Thymus (tissue), 11 donors: ENCODE measurements at regions not wholly inside any gene's neighbourhood (a gene's known extent, or its start where the extent isn't known, plus 50 kb on each side); places are given as distances from the start of the nearest gene placed in this dataset.

Source experiments
- DNase-seq, 9 donors: peaks; one replicate each; pipeline ENCODE4 v3.0.0-alpha.2; 2013; ENCODE audit warnings: low spot score in 9 of 9, low read depth in 6 of 9, missing footprints in 1 of 9
- H3K27ac ChIP-seq, 2 donors: one replicate each; pipeline ENCODE4 v1.5.1; 2013; ENCODE audit warnings: control low read depth in 1 of 2, low read depth in 1 of 2, low read length in 1 of 2, mild to moderate bottlenecking in 1 of 2, moderate library complexity in 1 of 2
- H3K27me3 ChIP-seq, 2 donors: one replicate each; pipeline ENCODE4 v1.5.1; 2013; ENCODE audit warnings: low read length in 1 of 2; ENCODE audit not compliant: control insufficient read depth in 2 of 2, insufficient read depth in 1 of 2
- H3K36me3 ChIP-seq, 2 donors: one replicate each; pipeline ENCODE4 v1.5.1; 2013; ENCODE audit warnings: low read length in 1 of 2, mild to moderate bottlenecking in 1 of 2, moderate library complexity in 1 of 2; ENCODE audit not compliant: control insufficient read depth in 2 of 2, insufficient read depth in 2 of 2
- H3K4me1 ChIP-seq, 2 donors: one replicate each; pipeline ENCODE4 v1.5.1; 2013; ENCODE audit warnings: low read length in 2 of 2; ENCODE audit not compliant: control insufficient read depth in 2 of 2, insufficient read depth in 2 of 2
- H3K4me3 ChIP-seq, 2 donors: one replicate each; pipeline ENCODE4 v1.5.1; 2013; ENCODE audit warnings: low read length in 2 of 2, control low read depth in 1 of 2, mild to moderate bottlenecking in 1 of 2
- H3K9me3 ChIP-seq, 2 donors: one replicate each; pipeline ENCODE4 v1.5.1; 2013; ENCODE audit warnings: low read length in 1 of 2, mild to moderate bottlenecking in 1 of 2; ENCODE audit not compliant: control insufficient read depth in 2 of 2, insufficient read depth in 1 of 2
- WGBS: extraction: QIAGEN DNeasy Blood & Tissue Kit; methylation state at CpG from one replicate; pipeline ENCODE4 v1.1.7; 2013; 5-methylcytosine and 5-hydroxymethylcytosine counted together
- donor health status: healthy.

DNA sequence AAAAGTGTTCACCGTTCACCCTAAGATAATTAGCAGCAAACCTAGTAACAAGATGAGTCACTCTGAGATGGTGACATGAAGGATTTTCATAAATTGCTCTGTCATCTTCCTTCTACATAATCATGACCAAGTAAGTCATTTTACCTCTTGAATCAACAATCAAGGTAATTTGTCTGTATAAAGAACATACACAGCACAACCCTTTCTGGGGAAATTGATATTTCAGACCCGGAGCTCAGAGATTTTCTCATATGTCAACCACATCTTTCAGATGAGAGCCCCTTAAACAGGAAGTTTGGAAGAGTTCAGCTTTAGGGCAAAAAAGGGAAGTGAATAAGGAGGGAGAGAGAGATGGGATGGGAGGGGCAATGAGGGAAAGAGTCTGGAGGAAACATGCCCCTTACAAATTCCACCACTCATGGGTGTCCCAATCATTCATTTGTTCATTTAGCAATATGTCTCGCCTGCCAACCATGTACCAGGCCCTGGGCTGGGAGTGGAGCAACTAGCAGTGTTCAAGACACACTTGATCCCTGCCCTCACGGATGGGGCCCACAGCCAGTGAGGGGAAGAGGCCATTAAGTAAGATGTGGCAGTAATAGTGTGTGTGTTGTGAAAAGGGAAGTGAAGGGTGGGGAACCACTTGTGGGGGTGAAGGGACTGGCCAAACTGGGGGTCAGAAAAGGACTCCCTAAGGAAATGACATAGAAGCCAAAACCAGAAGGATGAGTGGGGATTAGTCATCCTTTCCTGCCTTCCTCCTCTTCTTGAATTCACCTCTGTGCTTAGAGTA, 190.9 kb downstream of the MAFB start:
- no peaks in the 10 kb centered on the region for H3K4me1 ChIP-seq

DNA sequence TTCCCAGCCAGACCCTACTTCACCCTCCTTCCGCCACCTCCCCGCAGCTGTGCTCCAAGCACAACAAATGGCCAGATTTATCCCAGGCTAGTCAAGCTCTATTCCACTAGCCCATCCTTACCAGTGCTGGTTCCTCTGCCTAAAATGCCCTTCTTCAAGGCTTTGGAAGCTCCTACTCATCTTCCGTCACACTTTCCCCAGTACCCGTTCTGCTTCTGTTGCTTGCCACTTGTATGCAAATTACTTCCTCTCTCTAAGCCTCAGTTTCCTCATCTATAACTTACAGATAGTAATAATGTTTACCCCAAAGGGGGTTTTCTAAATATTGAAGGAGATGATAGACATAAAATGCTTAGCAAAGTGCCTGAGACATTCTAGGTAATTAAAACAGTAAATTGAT, 193.1 kb downstream of the MAFB start:
- Histone ChIP-seq H3K9me3 (no peaks in the 10 kb centered on the region), H3K36me3 (no peaks in the 10 kb centered on the region), H3K27ac (no peak overlapping the region), H3K27me3 (no peaks in the 10 kb centered on the region), H3K4me3 (no peak overlapping the region), H3K4me1 (no peaks in the 10 kb centered on the region)
- no peak for DNase-seq
- WGBS = 95% methylated on average over 4 of the region's 4 CpGs

More for the DNA sequence above, 190.9 kb downstream of the MAFB start:
- Histone ChIP-seq H3K9me3 (no peaks in the 10 kb centered on the region), H3K27ac (no peak overlapping the region), H3K27me3 (no peaks in the 10 kb centered on the region), H3K4me3 (no peak overlapping the region), H3K36me3 (no peaks in the 10 kb centered on the region)
- DNase-seq = no peak
- WGBS = 17% methylated on average over 4 of the region's 4 CpGs

DNA sequence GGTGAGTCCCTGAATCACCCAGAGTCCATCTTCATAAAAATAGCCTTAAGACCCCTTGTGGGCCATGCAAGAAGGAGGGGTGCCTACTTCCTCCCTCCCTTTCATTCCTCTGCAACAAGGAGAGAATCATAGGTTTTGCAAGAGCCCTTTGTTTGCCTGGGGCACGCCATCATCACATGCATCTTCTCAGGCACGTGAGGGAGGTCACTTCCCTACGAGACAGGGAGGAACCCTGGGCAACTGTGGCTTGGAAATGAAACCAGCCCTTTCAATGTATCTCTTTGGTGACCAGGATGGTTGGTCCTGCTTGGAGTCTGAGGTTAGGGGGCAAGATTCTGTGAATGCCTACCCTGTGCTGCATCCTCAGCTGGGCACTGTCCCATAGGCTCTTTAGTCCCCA, 194.8 kb downstream of the MAFB start:
- no peak for DNase-seq
- Histone ChIP-seq H3K36me3 (no peaks in the 10 kb centered on the region), H3K27ac (no peak overlapping the region), H3K4me3 (no peak overlapping the region), H3K4me1 (no peaks in the 10 kb centered on the region), H3K27me3 (no peaks in the 10 kb centered on the region), H3K9me3 (no peaks in the 10 kb centered on the region)
- 85% methylated on average over 3 of the region's 3 CpGs for WGBS

DNA sequence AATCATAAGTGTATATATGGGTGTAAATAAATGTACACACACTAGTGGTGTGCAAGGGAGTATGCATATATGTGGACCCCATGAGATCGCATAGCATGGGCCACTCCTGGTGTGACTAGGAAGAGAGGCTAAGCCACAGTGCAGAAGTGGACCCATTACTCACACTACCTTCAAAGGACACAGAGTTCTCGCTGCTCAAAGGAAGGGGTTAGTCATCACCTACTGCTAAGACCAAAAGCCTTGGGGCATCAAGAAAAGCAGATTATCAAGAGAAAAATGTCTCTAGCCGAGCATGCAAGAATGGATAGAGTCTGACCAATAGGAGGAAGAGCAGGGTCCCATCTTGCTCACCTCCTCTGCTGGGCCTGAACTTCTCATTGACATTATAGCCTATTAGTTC, 195.5 kb downstream of the MAFB start:
- H3K4me3 ChIP-seq = no peak overlapping the region
- 93% methylated on average over 3 of the region's 3 CpGs for WGBS
- H3K27ac ChIP-seq = no peak overlapping the region
- no peak for DNase-seq
- no peaks in the 10 kb centered on the region for H3K4me1 ChIP-seq
- no peaks in the 10 kb centered on the region for H3K9me3 ChIP-seq
- H3K36me3 ChIP-seq = no peaks in the 10 kb centered on the region
- H3K27me3 ChIP-seq = no peaks in the 10 kb centered on the region

DNA sequence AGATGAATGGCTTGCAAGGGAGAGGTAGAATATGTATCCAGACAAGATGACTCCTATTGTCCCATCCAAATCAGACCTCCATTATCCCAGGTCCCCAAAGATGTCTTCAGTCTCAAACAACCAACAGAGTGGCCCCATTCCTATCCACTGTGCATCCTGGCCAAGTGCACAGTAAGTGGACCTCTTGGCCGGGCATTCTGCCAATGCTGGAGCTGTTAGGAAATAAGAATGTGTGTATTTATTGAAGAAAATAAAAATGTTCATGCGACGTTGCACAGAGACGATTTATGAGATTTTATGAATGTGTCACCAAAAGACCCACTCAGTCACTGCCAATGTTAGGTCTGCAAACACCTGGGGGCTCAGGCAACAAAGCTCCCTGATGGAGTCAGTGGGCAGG, 196.0 kb downstream of the MAFB start:
- Histone ChIP-seq H3K27me3 (no peaks in the 10 kb centered on the region), H3K4me1 (no peaks in the 10 kb centered on the region), H3K4me3 (no peak overlapping the region), H3K36me3 (no peaks in the 10 kb centered on the region), H3K27ac (no peak overlapping the region), H3K9me3 (no peaks in the 10 kb centered on the region)
- 73% methylated on average over 4 of the region's 4 CpGs for WGBS
- DNase-seq = no peak

DNA sequence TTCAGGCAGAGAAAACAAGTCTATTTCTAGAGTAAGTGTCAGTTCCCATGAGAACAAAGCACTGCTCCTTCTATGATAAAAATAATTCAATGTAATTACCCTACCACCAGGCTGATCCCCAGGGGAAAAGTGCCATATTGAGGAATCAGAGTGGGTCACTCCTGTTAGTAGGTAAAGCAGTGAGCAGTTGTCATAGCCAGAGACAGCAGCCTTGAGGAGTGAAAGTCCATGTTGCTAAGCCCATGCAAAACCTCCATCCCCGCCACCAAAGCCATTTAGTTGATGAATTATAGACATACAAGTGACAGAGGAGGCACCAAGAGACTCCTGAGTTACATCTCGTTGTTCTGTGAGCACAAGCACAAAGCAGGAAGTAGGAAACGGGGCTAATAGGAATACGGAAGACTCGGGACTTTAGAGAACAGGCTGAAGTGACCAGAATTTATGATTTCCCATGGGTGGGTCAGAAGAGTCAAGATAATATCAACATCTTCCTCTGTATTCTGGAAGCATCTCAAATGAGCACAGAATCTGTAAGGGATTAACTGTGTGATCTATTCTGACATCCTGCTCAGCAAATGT, 197.9 kb downstream of the MAFB start:
- no peak overlapping the region for H3K27ac ChIP-seq
- 34% methylated on average over 5 of the region's 5 CpGs for WGBS
- H3K4me1 ChIP-seq = no peaks in the 10 kb centered on the region
- no peaks in the 10 kb centered on the region for H3K27me3 ChIP-seq
- H3K36me3 ChIP-seq = no peaks in the 10 kb centered on the region
- no peak overlapping the region for H3K4me3 ChIP-seq
- no peaks in the 10 kb centered on the region for H3K9me3 ChIP-seq
- no peak for DNase-seq

DNA sequence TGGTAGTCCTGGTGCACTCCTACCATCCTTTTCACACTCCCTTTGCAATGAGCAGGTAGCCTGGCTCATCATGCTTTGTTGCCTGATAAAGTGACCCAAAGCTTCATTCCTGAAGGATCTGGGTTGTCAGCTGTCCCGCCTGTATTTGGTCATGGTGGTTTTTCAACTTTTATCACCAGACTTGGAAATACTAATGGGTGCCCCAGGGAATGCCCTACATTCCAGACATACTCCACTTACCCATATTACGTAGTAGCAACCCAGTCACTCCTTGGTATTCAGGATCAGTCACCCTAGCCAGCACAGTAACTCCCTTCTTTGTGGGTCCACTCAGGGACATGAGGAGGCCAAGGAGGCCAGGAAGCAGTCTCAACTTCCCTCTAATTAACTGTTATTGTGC, 199.2 kb downstream of the MAFB start:
- Histone ChIP-seq H3K27me3 (no peaks in the 10 kb centered on the region), H3K4me3 (no peak overlapping the region), H3K36me3 (no peaks in the 10 kb centered on the region), H3K9me3 (no peaks in the 10 kb centered on the region), H3K4me1 (no peaks in the 10 kb centered on the region), H3K27ac (no peak overlapping the region)
- no peak for DNase-seq
- 93% methylated on average over 2 of the region's 2 CpGs for WGBS

DNA sequence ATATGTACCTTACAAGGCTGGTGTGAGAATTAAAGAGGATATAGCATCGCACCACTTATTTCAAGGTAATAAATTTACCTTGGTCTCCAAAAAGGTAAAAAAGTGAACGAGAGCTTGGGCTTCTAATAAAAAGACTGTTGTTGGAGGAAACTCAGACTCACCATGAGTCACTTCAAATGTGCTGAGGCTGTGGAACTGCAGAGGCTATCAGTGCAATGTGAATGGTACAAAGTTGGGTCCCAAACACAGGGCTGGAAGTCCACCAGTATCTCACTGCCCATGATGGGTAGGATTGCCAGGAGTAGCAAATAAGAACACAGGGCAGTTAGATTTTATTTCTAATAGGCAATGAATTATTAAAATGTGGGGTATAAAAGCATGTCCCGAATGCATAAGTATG, 200.6 kb downstream of the MAFB start:
- Histone ChIP-seq H3K4me1 (no peaks in the 10 kb centered on the region), H3K9me3 (no peaks in the 10 kb centered on the region), H3K27ac (no peak overlapping the region), H3K4me3 (no peak overlapping the region), H3K27me3 (no peaks in the 10 kb centered on the region), H3K36me3 (no peaks in the 10 kb centered on the region)
- no peak for DNase-seq
- WGBS = 97% methylated on average over 3 of the region's 3 CpGs

DNA sequence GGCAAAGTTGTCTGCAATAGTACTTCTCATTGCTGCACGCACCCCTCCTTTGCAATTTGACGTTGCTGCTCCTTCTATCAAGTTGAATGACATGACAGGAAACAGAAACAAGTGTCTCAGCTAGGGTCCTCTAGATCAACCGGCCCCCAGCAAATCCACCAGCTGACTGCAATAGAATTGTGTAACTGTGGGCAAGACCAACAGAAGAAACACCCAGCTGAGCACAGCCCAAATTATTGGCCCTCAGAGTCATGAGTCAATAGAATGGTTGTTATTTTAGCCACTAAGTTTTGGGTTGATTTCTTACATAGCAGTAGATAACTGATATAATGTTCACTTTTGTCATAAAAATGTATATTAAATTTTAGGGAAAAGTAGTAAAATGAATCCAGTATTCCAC, 202.7 kb downstream of the MAFB start:
- no peaks in the 10 kb centered on the region for H3K27me3 ChIP-seq
- H3K27ac ChIP-seq = no peak overlapping the region
- DNase-seq = no peak
- no peaks in the 10 kb centered on the region for H3K9me3 ChIP-seq
- no peaks in the 10 kb centered on the region for H3K36me3 ChIP-seq
- no peaks in the 10 kb centered on the region for H3K4me1 ChIP-seq
- WGBS = 82% methylated on average over 3 of the region's 3 CpGs
- H3K4me3 ChIP-seq = no peak overlapping the region
